ENCODE measurements at regions not wholly inside any gene's neighbourhood (a gene's known extent, or its start where the extent isn't known, plus 50 kb on each side); places are given as distances from the start of the nearest gene placed in this dataset.

GRCh38 chr18:78790511-78790910 lies 189.1 kb upstream of the SALL3 start:
- TF ChIP-seq CTCF (IDR thresholded peaks at IDR 0.05; ENCODE audit: extremely low read depth, insufficient read depth, missing control alignments): no peak
- in situ Hi-C loops (cut with MboI; ENCODE audit: low pct_unique_long_range_greater_than_20kb, low sequenced_read_pairs, unreplicated experiment): no loop called here
- no peak for DNase-seq (ENCODE audit: low spot score)

- in situ Hi-C loops (cut with MboI; ENCODE audit: low pct_unique_long_range_greater_than_20kb, low sequenced_read_pairs, unreplicated experiment): no loop called here
- TF ChIP-seq CTCF (IDR thresholded peaks at IDR 0.05; ENCODE audit: extremely low read depth, insufficient read depth, missing control alignments): no peak
Measured at GRCh38 chr18:78790960-78791359, 188.7 kb upstream of the SALL3 start.

GRCh38 chr18:78792094-78792493 lies 187.5 kb upstream of the SALL3 start:
- in situ Hi-C loops (cut with MboI; ENCODE audit: low pct_unique_long_range_greater_than_20kb, low sequenced_read_pairs, unreplicated experiment): no loop called here
- TF ChIP-seq CTCF (IDR thresholded peaks at IDR 0.05; ENCODE audit: extremely low read depth, insufficient read depth, missing control alignments): no peak
- DNase-seq (ENCODE audit: low spot score): no peak

More at GRCh38 chr18:78790960-78791359, 188.7 kb upstream of the SALL3 start:
- DNase-seq (ENCODE audit: low spot score): no peak

- in situ Hi-C loops (cut with MboI; ENCODE audit: low pct_unique_long_range_greater_than_20kb, low sequenced_read_pairs, unreplicated experiment): no loop called here
- TF ChIP-seq CTCF (IDR thresholded peaks at IDR 0.05; ENCODE audit: extremely low read depth, insufficient read depth, missing control alignments): no peak
- DNase-seq (ENCODE audit: low spot score): no peak
Measured at GRCh38 chr18:78792736-78793135, 186.9 kb upstream of the SALL3 start.

GRCh38 chr18:78793313-78794070 lies 186.1 kb upstream of the SALL3 start:
- TF ChIP-seq CTCF (IDR thresholded peaks at IDR 0.05; ENCODE audit: extremely low read depth, insufficient read depth, missing control alignments): no peak
- in situ Hi-C loops (cut with MboI; ENCODE audit: low pct_unique_long_range_greater_than_20kb, low sequenced_read_pairs, unreplicated experiment): no loop called here
- no peak for DNase-seq (ENCODE audit: low spot score)

- no peak for TF ChIP-seq CTCF (IDR thresholded peaks at IDR 0.05; ENCODE audit: extremely low read depth, insufficient read depth, missing control alignments)
- no peak for DNase-seq (ENCODE audit: low spot score)
- in situ Hi-C loops (cut with MboI; ENCODE audit: low pct_unique_long_range_greater_than_20kb, low sequenced_read_pairs, unreplicated experiment): no loop called here
Measured at GRCh38 chr18:78794071-78794430, 185.6 kb upstream of the SALL3 start.
